ENCODE measurements at regions not wholly inside any gene's neighbourhood (a gene's known extent, or its start where the extent isn't known, plus 50 kb on each side); places are given as distances from the start of the nearest gene placed in this dataset.

DNA sequence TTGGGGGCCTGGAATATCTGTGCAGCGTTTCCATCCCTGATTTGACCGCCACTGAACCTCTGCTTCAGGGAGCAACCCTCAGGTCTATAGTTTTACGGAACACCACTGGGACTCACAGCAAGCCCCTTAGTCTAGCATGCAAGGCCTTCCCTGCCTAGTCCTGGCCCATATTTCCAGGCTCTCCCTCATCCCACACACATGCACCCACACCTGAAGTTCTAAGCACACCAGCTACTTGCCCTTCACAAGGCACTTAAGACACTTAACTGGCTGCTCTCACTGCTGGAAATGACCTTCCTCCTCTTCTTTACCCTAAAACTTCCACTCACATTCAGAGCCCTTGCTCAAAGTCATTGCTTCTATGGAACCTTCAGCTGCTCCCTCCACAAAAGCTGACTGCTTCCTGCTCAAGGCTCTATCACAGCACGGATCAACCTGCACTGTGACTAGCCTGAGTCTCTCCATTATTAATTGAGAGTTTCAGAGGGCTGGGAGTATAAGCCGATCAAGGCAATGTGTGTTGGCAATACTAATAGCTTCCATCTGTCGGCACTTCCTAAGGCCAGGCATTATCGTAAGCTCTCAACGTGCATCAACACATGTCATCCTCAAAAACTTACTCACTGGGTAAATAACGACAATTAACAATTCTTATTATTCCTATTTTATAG is 84.3 kb downstream of the RRAGC start:
- no peak overlapping the region for H3K4me2 ChIP-seq
- no peak overlapping the region for H3K4me3 ChIP-seq
- no peaks in the 10 kb centered on the region for H3K4me1 ChIP-seq (replicated peaks; ENCODE audit: insufficient read depth)
- no peak overlapping the region for H2AFZ ChIP-seq
- no peaks in the 10 kb centered on the region for H3F3A ChIP-seq (ENCODE audit: insufficient read depth, low read depth)
- no peak for DNase-seq
- H3K36me3 ChIP-seq (ENCODE audit: low read depth), result no peaks in the 10 kb centered on the region
- no peak overlapping the region for H3K27ac ChIP-seq
- BruUV-seq (replicated peaks), result no TSS peak
- H3K79me2 ChIP-seq (ENCODE audit: low read depth), result no peaks in the 10 kb centered on the region
- ChIA-PET CTCF (no interaction called here), POLR2A (ENCODE audit: unreplicated experiment) (no interaction called here)
- no peaks in the 10 kb centered on the region for H3K9me3 ChIP-seq (ENCODE audit: insufficient read depth, low read depth)
- TF ChIP-seq, protein P1, sequence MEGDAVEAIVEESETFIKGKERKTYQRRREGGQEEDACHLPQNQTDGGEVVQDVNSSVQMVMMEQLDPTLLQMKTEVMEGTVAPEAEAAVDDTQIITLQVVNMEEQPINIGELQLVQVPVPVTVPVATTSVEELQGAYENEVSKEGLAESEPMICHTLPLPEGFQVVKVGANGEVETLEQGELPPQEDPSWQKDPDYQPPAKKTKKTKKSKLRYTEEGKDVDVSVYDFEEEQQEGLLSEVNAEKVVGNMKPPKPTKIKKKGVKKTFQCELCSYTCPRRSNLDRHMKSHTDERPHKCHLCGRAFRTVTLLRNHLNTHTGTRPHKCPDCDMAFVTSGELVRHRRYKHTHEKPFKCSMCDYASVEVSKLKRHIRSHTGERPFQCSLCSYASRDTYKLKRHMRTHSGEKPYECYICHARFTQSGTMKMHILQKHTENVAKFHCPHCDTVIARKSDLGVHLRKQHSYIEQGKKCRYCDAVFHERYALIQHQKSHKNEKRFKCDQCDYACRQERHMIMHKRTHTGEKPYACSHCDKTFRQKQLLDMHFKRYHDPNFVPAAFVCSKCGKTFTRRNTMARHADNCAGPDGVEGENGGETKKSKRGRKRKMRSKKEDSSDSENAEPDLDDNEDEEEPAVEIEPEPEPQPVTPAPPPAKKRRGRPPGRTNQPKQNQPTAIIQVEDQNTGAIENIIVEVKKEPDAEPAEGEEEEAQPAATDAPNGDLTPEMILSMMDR (conservative IDR thresholded peaks at IDR 0.05), result no peak
- TF ChIP-seq EZH2 (IDR thresholded peaks at IDR 0.05; ENCODE audit: low read depth), result no peak
- intact Hi-C loops (cut with micrococcal nuclease; ENCODE audit: unreplicated experiment), result no loop called here
- H4K20me1 ChIP-seq (ENCODE audit: insufficient read depth), result no peaks in the 10 kb centered on the region
- H3K27me3 ChIP-seq (ENCODE audit: insufficient read depth, low read depth), result peaks cover 87% of the 10 kb centered on the region
- H3K9me2 ChIP-seq (ENCODE audit: insufficient read depth), result no peaks in the 10 kb centered on the region

DNA sequence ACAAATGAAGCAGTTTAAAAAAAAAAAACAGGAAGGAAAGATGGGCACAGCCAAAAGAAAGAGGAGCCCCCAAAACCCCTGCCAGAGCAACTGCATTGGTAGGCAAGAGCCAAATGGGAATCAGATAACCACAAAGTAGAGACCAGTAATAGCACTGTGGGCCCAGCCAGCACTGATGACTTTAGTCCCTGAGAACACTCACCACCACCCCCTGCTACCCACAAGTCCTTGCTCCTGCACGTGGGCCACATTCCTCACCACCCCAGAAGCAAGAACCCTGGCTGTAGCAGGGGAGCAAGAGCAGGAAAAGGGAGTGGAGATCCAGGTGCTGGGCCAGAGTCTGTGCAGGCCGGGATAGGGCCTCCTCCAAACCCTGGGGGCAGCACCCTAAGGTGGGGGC is 86.1 kb downstream of the RRAGC start:
- Histone ChIP-seq H3K9me3 (ENCODE audit: insufficient read depth, low read depth) (no peaks in the 10 kb centered on the region), H3K27ac (no peak overlapping the region), H3K9me2 (ENCODE audit: insufficient read depth) (no peaks in the 10 kb centered on the region), H2AFZ (no peak overlapping the region), H3K4me3 (no peak overlapping the region), H3K27me3 (ENCODE audit: insufficient read depth, low read depth) (peaks cover 74% of the 10 kb centered on the region), H3K36me3 (ENCODE audit: low read depth) (no peaks in the 10 kb centered on the region), H3K4me1 (replicated peaks; ENCODE audit: insufficient read depth) (no peaks in the 10 kb centered on the region), H4K20me1 (ENCODE audit: insufficient read depth) (no peaks in the 10 kb centered on the region), H3K79me2 (ENCODE audit: low read depth) (no peaks in the 10 kb centered on the region), H3K4me2 (no peak overlapping the region), H3F3A (ENCODE audit: insufficient read depth, low read depth) (no peaks in the 10 kb centered on the region)
- TF ChIP-seq EZH2 (IDR thresholded peaks at IDR 0.05; ENCODE audit: low read depth), result no peak
- TF ChIP-seq, protein P1 (conservative IDR thresholded peaks at IDR 0.05), result no peak
- ChIA-PET POLR2A (ENCODE audit: unreplicated experiment) (interaction anchor here (0.6 kb wide), 1 partner anchor 862 kb away, joined by 3 read pairs; no protein-coding TSS in a partner anchor), CTCF (interaction anchor here (0.7 kb wide), 1 partner anchor 242 kb away, joined by 4 read pairs; no protein-coding TSS in a partner anchor)
- no peak for DNase-seq
- intact Hi-C loops (cut with micrococcal nuclease; ENCODE audit: unreplicated experiment), result no loop called here
- BruUV-seq (replicated peaks), result no TSS peak

DNA sequence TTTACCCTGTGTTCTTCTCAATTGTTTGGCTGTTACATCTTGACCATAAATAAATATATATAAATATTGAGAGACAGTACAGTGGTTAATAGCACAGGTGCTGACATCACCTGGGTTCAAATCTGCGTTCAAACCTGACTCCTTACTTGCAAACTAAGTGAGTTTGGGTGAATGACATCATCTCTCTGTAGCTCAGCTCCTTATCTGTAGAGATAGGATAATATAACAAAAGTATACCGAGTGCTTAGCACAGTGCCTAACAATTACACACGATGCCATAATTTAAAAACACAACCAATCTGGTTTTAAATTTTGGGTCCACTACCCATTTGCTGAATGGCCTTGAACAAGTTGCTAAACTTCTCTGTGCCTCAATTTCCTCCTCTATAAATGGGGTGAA is 86.6 kb downstream of the RRAGC start:
- ChIA-PET POLR2A (ENCODE audit: unreplicated experiment) (interaction anchor here (0.6 kb wide), 1 partner anchor 863 kb away, joined by 3 read pairs; no protein-coding TSS in a partner anchor), CTCF (interaction anchor here (0.7 kb wide), 1 partner anchor 241 kb away, joined by 4 read pairs; no protein-coding TSS in a partner anchor)
- Histone ChIP-seq H4K20me1 (ENCODE audit: insufficient read depth) (no peaks in the 10 kb centered on the region), H3K4me1 (replicated peaks; ENCODE audit: insufficient read depth) (no peaks in the 10 kb centered on the region), H3K9me2 (ENCODE audit: insufficient read depth) (no peaks in the 10 kb centered on the region), H3K79me2 (ENCODE audit: low read depth) (no peaks in the 10 kb centered on the region), H3K4me3 (no peak overlapping the region), H3K9me3 (ENCODE audit: insufficient read depth, low read depth) (no peaks in the 10 kb centered on the region), H2AFZ (no peak overlapping the region), H3F3A (ENCODE audit: insufficient read depth, low read depth) (no peaks in the 10 kb centered on the region), H3K36me3 (ENCODE audit: low read depth) (no peaks in the 10 kb centered on the region), H3K27ac (no peak overlapping the region), H3K4me2 (no peak overlapping the region), H3K27me3 (ENCODE audit: insufficient read depth, low read depth) (peaks cover 72% of the 10 kb centered on the region)
- TF ChIP-seq, protein P1 (conservative IDR thresholded peaks at IDR 0.05), result no peak
- TF ChIP-seq EZH2 (IDR thresholded peaks at IDR 0.05; ENCODE audit: low read depth), result no peak
- intact Hi-C loops (cut with micrococcal nuclease; ENCODE audit: unreplicated experiment), result no loop called here
- BruUV-seq (replicated peaks), result no TSS peak
- DNase-seq, result no peak

Data from PC-9 (cell line).